Bronchial epithelial cell (primary cell): ENCODE measurements at regions not wholly inside any gene's neighbourhood (a gene's known extent, or its start where the extent isn't known, plus 50 kb on each side); places are given as distances from the start of the nearest gene placed in this dataset.
"Not testable (repeated sequence)": the region's sequence is repeated elsewhere in the genome, so short reads cannot be mapped to it uniquely, and the experiment has no call there.

Experiments
- DNase-seq: peaks from one replicate; pipeline ENCODE4 v3.0.0-alpha.2; 2010; ENCODE audit warnings: low read depth
- FAIRE-seq: peaks from 2 replicates; lab custom pipeline; 2011; peaks lifted over from hg19 to GRCh38; lab: Jason Lieb, UNC
- H3K27me3 ChIP-seq: 2 replicates; pipeline ENCODE4 v1.5.1; 2011; ENCODE audit warnings: low read length; ENCODE audit not compliant: control insufficient read depth, insufficient read depth
- H3K36me3 ChIP-seq: 2 replicates; pipeline ENCODE4 v1.5.1; 2011; ENCODE audit warnings: low read length; ENCODE audit not compliant: control insufficient read depth, insufficient read depth
- H3K4me3 ChIP-seq: 2 replicates; pipeline ENCODE4 v1.5.1; 2011; ENCODE audit warnings: mild to moderate bottlenecking, low read depth, low read length, control low read depth
- TF ChIP-seq, protein P1 (sequence below): IDR thresholded peaks from 2 replicates; pipeline ENCODE4 v1.5.1; 2011; ENCODE audit warnings: mild to moderate bottlenecking, moderate library complexity, low read length, control low read depth, inconsistent platforms; ENCODE audit not compliant: insufficient read depth, severe bottlenecking

DNA sequence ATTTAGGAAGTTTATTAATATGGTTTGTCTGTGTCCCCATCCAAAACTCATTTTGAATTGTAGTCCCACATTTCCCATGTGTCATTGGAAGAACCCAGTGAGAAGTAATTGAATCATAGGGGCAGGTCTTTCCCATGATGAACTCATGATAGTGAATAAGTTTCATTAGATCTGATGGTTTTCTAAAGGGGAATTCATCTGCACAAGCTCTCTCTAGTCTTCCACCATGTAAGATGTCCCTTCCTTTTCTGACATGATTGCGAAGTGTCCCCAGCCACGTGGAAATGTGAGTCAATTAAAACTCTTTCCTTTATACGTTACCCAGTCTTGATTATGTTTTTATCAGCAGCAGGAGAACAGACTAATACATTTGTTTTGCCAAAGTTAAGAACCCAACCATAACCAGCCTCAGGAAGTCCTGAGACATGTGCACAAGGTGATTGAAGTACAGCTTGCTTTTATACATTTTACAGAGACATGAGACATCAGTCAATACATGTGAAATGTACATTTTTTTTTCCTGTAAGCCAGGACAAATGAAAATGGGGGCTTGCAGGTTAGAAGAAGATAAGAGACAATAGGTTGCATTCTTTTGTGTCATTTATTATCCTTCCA is 1136.7 kb downstream of the TMEM121 start:
- FAIRE-seq (no peak), DNase-seq (no peak)
- Histone ChIP-seq H3K4me3 (no peak overlapping the region), H3K36me3 (no peaks in the 10 kb centered on the region), H3K27me3 (no peaks in the 10 kb centered on the region)
- TF ChIP-seq, protein P1, sequence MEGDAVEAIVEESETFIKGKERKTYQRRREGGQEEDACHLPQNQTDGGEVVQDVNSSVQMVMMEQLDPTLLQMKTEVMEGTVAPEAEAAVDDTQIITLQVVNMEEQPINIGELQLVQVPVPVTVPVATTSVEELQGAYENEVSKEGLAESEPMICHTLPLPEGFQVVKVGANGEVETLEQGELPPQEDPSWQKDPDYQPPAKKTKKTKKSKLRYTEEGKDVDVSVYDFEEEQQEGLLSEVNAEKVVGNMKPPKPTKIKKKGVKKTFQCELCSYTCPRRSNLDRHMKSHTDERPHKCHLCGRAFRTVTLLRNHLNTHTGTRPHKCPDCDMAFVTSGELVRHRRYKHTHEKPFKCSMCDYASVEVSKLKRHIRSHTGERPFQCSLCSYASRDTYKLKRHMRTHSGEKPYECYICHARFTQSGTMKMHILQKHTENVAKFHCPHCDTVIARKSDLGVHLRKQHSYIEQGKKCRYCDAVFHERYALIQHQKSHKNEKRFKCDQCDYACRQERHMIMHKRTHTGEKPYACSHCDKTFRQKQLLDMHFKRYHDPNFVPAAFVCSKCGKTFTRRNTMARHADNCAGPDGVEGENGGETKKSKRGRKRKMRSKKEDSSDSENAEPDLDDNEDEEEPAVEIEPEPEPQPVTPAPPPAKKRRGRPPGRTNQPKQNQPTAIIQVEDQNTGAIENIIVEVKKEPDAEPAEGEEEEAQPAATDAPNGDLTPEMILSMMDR = no peak

DNA sequence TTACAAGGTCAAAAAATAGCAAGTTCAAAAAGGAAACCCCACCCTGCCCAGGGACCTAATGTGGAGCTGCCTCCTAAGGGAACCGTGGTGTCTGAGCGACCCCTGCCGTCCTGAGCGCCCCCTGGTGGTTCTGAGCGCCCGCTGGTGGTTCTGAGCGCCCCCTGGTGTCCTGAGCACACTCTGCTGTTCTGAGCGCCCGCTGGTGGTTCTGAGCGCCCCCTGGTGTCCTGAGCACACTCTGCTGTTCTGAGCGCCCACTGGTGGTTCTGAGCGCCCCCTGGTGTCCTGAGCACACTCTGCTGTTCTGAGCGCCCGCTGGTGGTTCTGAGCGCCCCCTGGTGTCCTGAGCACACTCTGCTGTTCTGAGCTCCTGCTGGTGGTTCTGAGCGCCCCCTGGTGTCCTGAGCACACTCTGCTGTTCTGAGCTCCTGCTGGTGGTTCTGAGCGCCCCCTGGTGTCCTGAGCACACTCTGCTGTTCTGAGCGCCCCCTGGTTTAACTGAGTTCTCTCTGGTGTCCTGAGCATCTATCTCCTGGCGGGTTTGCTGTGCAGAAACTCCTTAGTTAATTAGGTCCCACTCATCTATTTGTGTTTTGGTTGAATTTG is 1137.5 kb downstream of the TMEM121 start:
- H3K27me3 ChIP-seq, FAIRE-seq, H3K36me3 ChIP-seq, DNase-seq, H3K4me3 ChIP-seq: not testable (repeated sequence)
- TF ChIP-seq, protein P1 = peak; percentile 4

DNA sequence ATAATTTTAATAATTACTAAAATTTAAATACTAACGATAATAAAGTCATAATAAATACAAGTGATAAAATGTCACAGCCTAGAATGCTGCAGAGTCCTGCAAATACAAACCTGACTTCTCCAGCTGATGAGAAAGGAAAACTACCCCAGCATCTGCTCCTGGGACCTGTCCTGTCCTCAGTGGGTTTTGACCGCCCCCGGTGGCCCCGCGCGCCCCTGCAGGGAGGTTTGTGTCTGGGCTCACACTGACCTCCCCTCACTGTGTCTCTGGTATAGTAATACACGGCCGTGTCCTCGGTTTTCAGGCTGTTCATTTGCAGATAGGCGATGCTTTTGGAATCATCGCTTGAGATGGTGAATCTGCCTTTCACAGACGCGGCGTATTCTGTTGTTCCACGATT is 1139.4 kb downstream of the TMEM121 start:
- Histone ChIP-seq H3K4me3 (no peak overlapping the region), H3K36me3 (no peaks in the 10 kb centered on the region), H3K27me3 (no peaks in the 10 kb centered on the region)
- TF ChIP-seq, protein P1 = no peak
- FAIRE-seq (no peak), DNase-seq (no peak)

DNA sequence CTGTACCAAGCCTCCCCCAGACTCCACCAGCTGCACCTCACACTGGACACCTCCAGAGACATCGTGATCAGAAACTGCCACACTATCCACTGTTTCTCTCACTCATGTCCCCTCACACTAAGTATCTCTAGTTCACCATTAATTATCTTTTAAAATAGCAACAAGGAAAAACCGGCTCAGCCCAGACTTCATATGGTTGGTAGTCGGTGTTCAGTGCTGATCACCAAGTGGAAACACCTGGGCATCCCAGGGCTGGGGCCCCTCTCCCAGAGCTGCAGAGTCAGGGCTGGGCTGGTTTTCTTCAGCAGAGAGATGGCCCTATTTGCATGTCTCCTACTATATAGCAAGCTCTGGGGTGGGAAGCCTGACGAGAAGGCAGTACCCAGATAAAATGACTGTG is 1140.0 kb downstream of the TMEM121 start:
- Histone ChIP-seq H3K36me3 (no peaks in the 10 kb centered on the region), H3K27me3 (no peaks in the 10 kb centered on the region), H3K4me3 (no peak overlapping the region)
- TF ChIP-seq, protein P1 = no peak
- no peak for FAIRE-seq
- DNase-seq = no peak

DNA sequence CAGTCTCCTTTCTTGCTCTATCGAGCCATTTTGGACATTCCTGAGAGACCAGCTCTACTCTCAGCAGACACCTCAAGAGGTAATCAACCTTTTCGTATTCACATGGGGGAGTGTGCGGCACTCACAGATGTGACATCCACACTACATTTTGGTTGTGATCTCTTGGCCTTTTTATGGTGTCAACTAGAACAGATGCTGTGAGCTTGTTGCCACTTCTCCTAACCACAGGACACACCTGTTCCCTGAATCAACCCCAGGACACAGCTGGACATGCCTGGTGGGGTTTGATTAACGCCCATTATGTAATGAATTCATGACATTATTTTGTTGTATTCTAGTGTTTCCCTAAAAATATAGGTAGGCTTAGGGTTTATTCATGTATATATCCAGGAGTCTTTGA is 1143.6 kb downstream of the TMEM121 start:
- no peak for DNase-seq
- FAIRE-seq = peak; percentile 18
- TF ChIP-seq, protein P1 = no peak
- H3K27me3 ChIP-seq = no peaks in the 10 kb centered on the region
- no peaks in the 10 kb centered on the region for H3K36me3 ChIP-seq
- no peak overlapping the region for H3K4me3 ChIP-seq

DNA sequence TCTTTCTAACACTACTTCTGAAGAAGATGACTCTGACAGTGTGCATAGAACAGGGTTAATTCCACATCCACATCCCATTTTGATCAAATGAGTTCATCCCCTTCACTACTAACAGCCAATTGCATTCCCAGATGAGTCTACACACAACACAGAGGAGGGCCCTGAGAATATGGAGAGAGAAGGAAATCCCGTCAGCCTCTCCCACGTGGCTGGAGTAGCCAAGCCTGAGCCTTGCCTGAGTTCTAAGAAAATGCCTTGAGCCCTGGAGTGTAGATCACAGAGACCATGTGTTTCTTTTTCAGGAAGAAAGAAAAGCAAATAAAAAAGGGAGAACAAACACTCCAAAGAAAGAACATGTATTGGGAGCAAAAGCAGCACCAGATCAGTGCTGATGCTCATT is 1147.7 kb downstream of the TMEM121 start:
- not testable (repeated sequence) for H3K36me3 ChIP-seq, DNase-seq, H3K27me3 ChIP-seq, H3K4me3 ChIP-seq, FAIRE-seq

DNA sequence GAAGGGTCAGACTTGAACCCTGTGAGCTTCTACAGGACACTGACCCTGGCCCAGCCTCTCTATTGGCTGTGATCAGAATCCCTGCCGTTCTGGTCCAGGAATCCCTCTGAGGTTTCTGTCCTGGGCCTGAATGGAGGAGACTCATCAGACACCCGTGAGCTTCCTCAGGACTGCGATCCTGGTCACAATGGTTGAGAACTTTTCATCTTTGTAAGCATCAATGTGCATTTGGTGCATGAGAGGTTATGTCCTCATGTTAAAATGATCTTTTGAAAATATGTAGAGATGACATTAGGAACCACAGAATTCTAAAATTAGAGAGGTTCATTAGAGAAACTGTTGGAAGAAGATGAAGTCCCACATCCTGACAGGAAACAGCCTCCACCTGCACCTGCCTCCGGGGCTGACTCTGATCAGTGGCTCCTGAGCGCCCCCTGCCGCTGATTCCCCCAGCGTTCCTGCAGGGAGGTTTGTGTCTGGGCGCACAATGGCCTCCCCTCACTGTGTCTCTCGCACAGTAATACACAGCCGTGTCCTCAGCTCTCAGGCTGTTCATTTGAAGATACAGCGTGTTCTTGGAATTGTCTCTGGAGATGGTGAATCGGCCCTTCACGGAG is 1148.2 kb downstream of the TMEM121 start:
- not testable (repeated sequence) for FAIRE-seq, H3K36me3 ChIP-seq, DNase-seq, H3K4me3 ChIP-seq, H3K27me3 ChIP-seq

DNA sequence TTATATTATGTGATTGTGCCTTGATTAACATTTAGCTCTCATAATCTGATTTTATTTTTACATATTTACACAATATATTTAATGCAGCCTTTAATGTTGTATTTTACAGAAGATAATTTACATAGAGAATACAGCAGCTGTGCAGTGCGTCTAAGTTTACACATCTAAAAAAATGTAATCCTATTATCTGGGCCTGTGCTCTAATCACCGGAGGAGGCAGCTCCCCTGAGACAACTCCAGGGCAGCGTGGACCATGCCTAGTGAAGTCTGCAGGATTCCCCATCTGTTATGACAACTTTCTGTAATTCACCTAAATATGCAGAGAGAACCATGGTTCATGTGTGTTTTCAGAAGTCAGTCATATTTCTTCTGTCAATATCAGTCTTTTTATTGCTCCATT is 1149.3 kb downstream of the TMEM121 start:
- H3K27me3 ChIP-seq, FAIRE-seq, H3K4me3 ChIP-seq, DNase-seq, H3K36me3 ChIP-seq: not testable (repeated sequence)
